GM12878 (cell line): ENCODE measurements at regions not wholly inside any gene's neighbourhood (a gene's known extent, or its start where the extent isn't known, plus 50 kb on each side); places are given as distances from the start of the nearest gene placed in this dataset.

Experiments used
- BHLHE40 ChIP-seq, 2 experiments: fragments of 450-650 bp in 1 of 2; IDR thresholded peaks; 2 replicates each; pipeline ENCODE4 v1.6.1; 2011 to 2017; ENCODE audit warnings: low read depth in 2 of 2, borderline replicate concordance in 1 of 2, improper control_type of control experiment in 1 of 2, low read length in 1 of 2, mild to moderate bottlenecking in 1 of 2
- TF ChIP-seq, protein P1 (sequence below): fragments of 450-650 bp; IDR thresholded peaks from 2 replicates; pipeline ENCODE4 v1.6.1; 2016; ENCODE audit warnings: mild to moderate bottlenecking, moderate library complexity, borderline replicate concordance
- TF ChIP-seq, protein P2 (sequence below): IDR thresholded peaks from 2 replicates; pipeline ENCODE4 v1.6.1; 2012; ENCODE audit warnings: improper control_type of control experiment, low read depth, low read length; ENCODE audit not compliant: insufficient replicate concordance
- TF ChIP-seq, protein P3 (sequence below): fragments of 450-650 bp; IDR thresholded peaks from 2 replicates; pipeline ENCODE4 v1.6.1; 2016; ENCODE audit warnings: mild to moderate bottlenecking
- TF ChIP-seq, protein P4 (sequence below): fragments of 450-650 bp; IDR thresholded peaks from 2 replicates; pipeline ENCODE4 v1.6.1; 2017; ENCODE audit warnings: mild to moderate bottlenecking
- TF ChIP-seq, protein P5 (sequence below): IDR thresholded peaks from 2 replicates; pipeline ENCODE4 v1.6.1; 2012; ENCODE audit warnings: low read depth, low read length, improper control_type of control experiment

DNA sequence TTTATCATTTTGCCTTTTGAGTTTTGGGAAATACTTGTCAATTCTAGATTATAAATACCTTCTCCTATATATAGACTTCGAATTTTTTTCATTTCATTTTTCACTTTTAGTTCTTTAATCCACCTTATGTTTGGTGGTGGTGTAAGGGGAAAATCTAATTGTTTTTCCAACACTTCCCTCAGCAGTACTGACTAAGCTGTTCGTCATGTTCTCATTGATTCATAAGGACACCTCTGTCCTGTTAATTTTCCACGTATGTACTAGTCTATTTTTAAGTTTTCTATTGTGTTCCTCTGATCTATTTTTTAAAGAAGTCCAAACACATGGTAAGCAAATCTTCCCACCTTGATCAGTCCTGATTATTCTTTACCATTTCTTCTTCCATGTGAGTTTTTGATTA lies 254.2 kb downstream of the SYK start (continued):
- TF ChIP-seq, protein P1, sequence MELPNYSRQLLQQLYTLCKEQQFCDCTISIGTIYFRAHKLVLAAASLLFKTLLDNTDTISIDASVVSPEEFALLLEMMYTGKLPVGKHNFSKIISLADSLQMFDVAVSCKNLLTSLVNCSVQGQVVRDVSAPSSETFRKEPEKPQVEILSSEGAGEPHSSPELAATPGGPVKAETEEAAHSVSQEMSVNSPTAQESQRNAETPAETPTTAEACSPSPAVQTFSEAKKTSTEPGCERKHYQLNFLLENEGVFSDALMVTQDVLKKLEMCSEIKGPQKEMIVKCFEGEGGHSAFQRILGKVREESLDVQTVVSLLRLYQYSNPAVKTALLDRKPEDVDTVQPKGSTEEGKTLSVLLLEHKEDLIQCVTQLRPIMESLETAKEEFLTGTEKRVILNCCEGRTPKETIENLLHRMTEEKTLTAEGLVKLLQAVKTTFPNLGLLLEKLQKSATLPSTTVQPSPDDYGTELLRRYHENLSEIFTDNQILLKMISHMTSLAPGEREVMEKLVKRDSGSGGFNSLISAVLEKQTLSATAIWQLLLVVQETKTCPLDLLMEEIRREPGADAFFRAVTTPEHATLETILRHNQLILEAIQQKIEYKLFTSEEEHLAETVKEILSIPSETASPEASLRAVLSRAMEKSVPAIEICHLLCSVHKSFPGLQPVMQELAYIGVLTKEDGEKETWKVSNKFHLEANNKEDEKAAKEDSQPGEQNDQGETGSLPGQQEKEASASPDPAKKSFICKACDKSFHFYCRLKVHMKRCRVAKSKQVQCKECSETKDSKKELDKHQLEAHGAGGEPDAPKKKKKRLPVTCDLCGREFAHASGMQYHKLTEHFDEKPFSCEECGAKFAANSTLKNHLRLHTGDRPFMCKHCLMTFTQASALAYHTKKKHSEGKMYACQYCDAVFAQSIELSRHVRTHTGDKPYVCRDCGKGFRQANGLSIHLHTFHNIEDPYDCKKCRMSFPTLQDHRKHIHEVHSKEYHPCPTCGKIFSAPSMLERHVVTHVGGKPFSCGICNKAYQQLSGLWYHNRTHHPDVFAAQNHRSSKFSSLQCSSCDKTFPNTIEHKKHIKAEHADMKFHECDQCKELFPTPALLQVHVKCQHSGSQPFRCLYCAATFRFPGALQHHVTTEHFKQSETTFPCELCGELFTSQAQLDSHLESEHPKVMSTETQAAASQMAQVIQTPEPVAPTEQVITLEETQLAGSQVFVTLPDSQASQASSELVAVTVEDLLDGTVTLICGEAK: no peak
- TF ChIP-seq, protein P2, sequence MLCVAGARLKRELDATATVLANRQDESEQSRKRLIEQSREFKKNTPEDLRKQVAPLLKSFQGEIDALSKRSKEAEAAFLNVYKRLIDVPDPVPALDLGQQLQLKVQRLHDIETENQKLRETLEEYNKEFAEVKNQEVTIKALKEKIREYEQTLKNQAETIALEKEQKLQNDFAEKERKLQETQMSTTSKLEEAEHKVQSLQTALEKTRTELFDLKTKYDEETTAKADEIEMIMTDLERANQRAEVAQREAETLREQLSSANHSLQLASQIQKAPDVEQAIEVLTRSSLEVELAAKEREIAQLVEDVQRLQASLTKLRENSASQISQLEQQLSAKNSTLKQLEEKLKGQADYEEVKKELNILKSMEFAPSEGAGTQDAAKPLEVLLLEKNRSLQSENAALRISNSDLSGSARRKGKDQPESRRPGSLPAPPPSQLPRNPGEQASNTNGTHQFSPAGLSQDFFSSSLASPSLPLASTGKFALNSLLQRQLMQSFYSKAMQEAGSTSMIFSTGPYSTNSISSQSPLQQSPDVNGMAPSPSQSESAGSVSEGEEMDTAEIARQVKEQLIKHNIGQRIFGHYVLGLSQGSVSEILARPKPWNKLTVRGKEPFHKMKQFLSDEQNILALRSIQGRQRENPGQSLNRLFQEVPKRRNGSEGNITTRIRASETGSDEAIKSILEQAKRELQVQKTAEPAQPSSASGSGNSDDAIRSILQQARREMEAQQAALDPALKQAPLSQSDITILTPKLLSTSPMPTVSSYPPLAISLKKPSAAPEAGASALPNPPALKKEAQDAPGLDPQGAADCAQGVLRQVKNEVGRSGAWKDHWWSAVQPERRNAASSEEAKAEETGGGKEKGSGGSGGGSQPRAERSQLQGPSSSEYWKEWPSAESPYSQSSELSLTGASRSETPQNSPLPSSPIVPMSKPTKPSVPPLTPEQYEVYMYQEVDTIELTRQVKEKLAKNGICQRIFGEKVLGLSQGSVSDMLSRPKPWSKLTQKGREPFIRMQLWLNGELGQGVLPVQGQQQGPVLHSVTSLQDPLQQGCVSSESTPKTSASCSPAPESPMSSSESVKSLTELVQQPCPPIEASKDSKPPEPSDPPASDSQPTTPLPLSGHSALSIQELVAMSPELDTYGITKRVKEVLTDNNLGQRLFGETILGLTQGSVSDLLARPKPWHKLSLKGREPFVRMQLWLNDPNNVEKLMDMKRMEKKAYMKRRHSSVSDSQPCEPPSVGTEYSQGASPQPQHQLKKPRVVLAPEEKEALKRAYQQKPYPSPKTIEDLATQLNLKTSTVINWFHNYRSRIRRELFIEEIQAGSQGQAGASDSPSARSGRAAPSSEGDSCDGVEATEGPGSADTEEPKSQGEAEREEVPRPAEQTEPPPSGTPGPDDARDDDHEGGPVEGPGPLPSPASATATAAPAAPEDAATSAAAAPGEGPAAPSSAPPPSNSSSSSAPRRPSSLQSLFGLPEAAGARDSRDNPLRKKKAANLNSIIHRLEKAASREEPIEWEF: no peak
- TF ChIP-seq, protein P3, sequence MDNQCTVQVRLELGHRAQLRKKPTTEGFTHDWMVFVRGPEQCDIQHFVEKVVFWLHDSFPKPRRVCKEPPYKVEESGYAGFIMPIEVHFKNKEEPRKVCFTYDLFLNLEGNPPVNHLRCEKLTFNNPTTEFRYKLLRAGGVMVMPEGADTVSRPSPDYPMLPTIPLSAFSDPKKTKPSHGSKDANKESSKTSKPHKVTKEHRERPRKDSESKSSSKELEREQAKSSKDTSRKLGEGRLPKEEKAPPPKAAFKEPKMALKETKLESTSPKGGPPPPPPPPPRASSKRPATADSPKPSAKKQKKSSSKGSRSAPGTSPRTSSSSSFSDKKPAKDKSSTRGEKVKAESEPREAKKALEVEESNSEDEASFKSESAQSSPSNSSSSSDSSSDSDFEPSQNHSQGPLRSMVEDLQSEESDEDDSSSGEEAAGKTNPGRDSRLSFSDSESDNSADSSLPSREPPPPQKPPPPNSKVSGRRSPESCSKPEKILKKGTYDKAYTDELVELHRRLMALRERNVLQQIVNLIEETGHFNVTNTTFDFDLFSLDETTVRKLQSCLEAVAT: no peak
- TF ChIP-seq BHLHE40 (IDR thresholded peaks at IDR 0.05; ENCODE audit: borderline replicate concordance in 1 of 2, low read depth in 2 of 2, low read length in 1 of 2): no peak
- TF ChIP-seq, protein P4, sequence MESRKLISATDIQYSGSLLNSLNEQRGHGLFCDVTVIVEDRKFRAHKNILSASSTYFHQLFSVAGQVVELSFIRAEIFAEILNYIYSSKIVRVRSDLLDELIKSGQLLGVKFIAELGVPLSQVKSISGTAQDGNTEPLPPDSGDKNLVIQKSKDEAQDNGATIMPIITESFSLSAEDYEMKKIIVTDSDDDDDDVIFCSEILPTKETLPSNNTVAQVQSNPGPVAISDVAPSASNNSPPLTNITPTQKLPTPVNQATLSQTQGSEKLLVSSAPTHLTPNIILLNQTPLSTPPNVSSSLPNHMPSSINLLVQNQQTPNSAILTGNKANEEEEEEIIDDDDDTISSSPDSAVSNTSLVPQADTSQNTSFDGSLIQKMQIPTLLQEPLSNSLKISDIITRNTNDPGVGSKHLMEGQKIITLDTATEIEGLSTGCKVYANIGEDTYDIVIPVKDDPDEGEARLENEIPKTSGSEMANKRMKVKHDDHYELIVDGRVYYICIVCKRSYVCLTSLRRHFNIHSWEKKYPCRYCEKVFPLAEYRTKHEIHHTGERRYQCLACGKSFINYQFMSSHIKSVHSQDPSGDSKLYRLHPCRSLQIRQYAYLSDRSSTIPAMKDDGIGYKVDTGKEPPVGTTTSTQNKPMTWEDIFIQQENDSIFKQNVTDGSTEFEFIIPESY: no peak
- TF ChIP-seq, protein P5, sequence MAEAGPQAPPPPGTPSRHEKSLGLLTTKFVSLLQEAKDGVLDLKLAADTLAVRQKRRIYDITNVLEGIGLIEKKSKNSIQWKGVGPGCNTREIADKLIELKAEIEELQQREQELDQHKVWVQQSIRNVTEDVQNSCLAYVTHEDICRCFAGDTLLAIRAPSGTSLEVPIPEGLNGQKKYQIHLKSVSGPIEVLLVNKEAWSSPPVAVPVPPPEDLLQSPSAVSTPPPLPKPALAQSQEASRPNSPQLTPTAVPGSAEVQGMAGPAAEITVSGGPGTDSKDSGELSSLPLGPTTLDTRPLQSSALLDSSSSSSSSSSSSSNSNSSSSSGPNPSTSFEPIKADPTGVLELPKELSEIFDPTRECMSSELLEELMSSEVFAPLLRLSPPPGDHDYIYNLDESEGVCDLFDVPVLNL: no peak
